ENCODE measurements at regions not wholly inside any gene's neighbourhood (a gene's known extent, or its start where the extent isn't known, plus 50 kb on each side); places are given as distances from the start of the nearest gene placed in this dataset.

- TF ChIP-seq, protein P1, sequence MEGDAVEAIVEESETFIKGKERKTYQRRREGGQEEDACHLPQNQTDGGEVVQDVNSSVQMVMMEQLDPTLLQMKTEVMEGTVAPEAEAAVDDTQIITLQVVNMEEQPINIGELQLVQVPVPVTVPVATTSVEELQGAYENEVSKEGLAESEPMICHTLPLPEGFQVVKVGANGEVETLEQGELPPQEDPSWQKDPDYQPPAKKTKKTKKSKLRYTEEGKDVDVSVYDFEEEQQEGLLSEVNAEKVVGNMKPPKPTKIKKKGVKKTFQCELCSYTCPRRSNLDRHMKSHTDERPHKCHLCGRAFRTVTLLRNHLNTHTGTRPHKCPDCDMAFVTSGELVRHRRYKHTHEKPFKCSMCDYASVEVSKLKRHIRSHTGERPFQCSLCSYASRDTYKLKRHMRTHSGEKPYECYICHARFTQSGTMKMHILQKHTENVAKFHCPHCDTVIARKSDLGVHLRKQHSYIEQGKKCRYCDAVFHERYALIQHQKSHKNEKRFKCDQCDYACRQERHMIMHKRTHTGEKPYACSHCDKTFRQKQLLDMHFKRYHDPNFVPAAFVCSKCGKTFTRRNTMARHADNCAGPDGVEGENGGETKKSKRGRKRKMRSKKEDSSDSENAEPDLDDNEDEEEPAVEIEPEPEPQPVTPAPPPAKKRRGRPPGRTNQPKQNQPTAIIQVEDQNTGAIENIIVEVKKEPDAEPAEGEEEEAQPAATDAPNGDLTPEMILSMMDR (IDR thresholded peaks at IDR 0.05; ENCODE audit: borderline replicate concordance, insufficient read depth, low read depth, low read length), result no peak
- H3K4me3 ChIP-seq (ENCODE audit: low read depth, low read length), result no peak overlapping the region
Measured at GRCh38 chr10:53749439-53749838, 976.9 kb upstream of the MBL2 start.

DNA sequence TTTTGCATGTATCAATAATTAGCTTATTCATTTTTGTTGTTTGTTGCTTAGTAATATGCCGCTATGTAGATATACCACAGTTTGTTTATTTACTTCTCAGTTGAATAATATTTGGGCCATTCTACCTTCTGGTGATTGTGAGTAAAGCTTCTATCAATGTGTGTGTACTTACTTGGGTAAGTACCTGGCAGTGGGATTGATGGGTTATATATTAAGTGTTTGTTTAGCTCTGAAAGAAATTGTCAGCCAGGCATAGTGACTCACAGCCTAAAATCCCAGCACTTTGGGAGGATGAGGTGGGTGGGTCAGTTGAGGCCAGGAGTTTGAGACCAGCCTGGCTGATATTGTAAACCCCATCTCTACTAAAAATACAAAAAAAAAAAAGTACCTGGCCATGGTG lies 975.7 kb upstream of the MBL2 start:
- no peak overlapping the region for H3K4me3 ChIP-seq (ENCODE audit: low read depth, low read length)
- TF ChIP-seq, protein P1 (IDR thresholded peaks at IDR 0.05; ENCODE audit: borderline replicate concordance, insufficient read depth, low read depth, low read length), result no peak

DNA sequence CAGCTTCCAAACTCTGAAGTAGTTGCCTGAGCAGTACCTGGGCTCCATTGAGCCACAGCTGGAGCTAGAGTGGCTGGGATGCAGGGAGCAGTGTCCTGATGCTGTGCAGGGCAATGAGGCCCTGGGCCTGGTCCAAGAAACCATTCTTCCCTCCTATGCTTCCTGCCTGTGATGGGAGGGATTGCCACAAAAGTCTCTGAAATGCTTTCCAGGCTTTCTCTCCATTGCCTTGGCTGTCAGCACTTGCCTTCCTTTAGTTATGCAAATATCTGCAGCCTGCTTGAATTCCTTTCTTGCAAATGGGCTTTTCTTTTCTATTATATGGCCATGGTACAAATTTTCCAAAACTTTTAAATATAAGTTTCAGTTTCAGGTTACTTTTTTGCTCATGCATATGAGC lies 972.2 kb upstream of the MBL2 start:
- H3K4me3 ChIP-seq (ENCODE audit: low read depth, low read length), result no peak overlapping the region
- TF ChIP-seq, protein P1 (IDR thresholded peaks at IDR 0.05; ENCODE audit: borderline replicate concordance, insufficient read depth, low read depth, low read length), result no peak

GRCh38 chr10:53744176-53744575 lies 971.6 kb upstream of the MBL2 start:
- TF ChIP-seq, protein P1 (IDR thresholded peaks at IDR 0.05; ENCODE audit: borderline replicate concordance, insufficient read depth, low read depth, low read length), result no peak
- H3K4me3 ChIP-seq (ENCODE audit: low read depth, low read length), result no peak overlapping the region

- TF ChIP-seq, protein P1 (IDR thresholded peaks at IDR 0.05; ENCODE audit: borderline replicate concordance, insufficient read depth, low read depth, low read length), result no peak
- H3K4me3 ChIP-seq (ENCODE audit: low read depth, low read length), result no peak overlapping the region
Measured at GRCh38 chr10:53737132-53737531, 964.5 kb upstream of the MBL2 start.

- TF ChIP-seq, protein P1 (IDR thresholded peaks at IDR 0.05; ENCODE audit: borderline replicate concordance, insufficient read depth, low read depth, low read length), result no peak
- no peak overlapping the region for H3K4me3 ChIP-seq (ENCODE audit: low read depth, low read length)
Measured at GRCh38 chr10:53726921-53727320, 954.3 kb upstream of the MBL2 start.

- no peak overlapping the region for H3K4me3 ChIP-seq (ENCODE audit: low read depth, low read length)
- TF ChIP-seq, protein P1 (IDR thresholded peaks at IDR 0.05; ENCODE audit: borderline replicate concordance, insufficient read depth, low read depth, low read length), result no peak
Measured at GRCh38 chr10:53724581-53724980, 952.0 kb upstream of the MBL2 start.
